Neural cell (in vitro differentiated cells): ENCODE measurements at regions not wholly inside any gene's neighbourhood (a gene's known extent, or its start where the extent isn't known, plus 50 kb on each side); places are given as distances from the start of the nearest gene placed in this dataset.
"Not testable (repeated sequence)": the region's sequence is repeated elsewhere in the genome, so short reads cannot be mapped to it uniquely, and the experiment has no call there.

Source experiments
- CTCF ChIP-seq: fragments of 450-650 bp; IDR thresholded peaks from 2 replicates; pipeline ENCODE4 v1.5.1; 2014; ENCODE audit warnings: antibody characterized with exemption, mild to moderate bottlenecking, moderate library complexity; ENCODE audit not compliant: poor library complexity, severe bottlenecking
- EP300 ChIP-seq: fragments of 450-650 bp; conservative IDR thresholded peaks from 2 replicates; pipeline ENCODE4 v1.6.1; 2014; ENCODE audit warnings: antibody characterized with exemption, mild to moderate bottlenecking, moderate library complexity; ENCODE audit not compliant: poor library complexity, severe bottlenecking
- EZH2 ChIP-seq: fragments of 200-600, 300-800 bp; shearing (Covaris generic), sonication (generic); IDR thresholded peaks from 2 replicates; pipeline ENCODE4 v1.6.1; 2014; ENCODE audit warnings: antibody characterized with exemption, low read length, borderline replicate concordance, mild to moderate bottlenecking; ENCODE audit not compliant: insufficient read depth, poor library complexity, severe bottlenecking
- MXI1 ChIP-seq: fragments of 450-650 bp; conservative IDR thresholded peaks from 2 replicates; pipeline ENCODE4 v1.6.1; 2014; ENCODE audit warnings: antibody characterized with exemption, mild to moderate bottlenecking; ENCODE audit not compliant: poor library complexity, severe bottlenecking
- POLR2AphosphoS5 ChIP-seq: IDR thresholded peaks from 2 replicates; pipeline ENCODE4 v1.6.1; 2012
- REST ChIP-seq: IDR thresholded peaks from 2 replicates; pipeline ENCODE4 v1.6.1; 2012; ENCODE audit warnings: borderline replicate concordance
- TAF1 ChIP-seq: IDR thresholded peaks from 2 replicates; pipeline ENCODE4 v1.6.1; 2012; ENCODE audit warnings: low read depth

GRCh38 chr10:57551774-57552173 lies 715.9 kb downstream of the IPMK start:
- TF ChIP-seq CTCF, TAF1, POLR2AphosphoS5, EZH2, EP300, REST, MXI1: not testable (repeated sequence)
